Vagina (tissue), 2 donors: ENCODE measurements at regions not wholly inside any gene's neighbourhood (a gene's known extent, or its start where the extent isn't known, plus 50 kb on each side); places are given as distances from the start of the nearest gene placed in this dataset.

Source experiments
- DNase-seq, 2 donors: peaks; one replicate each; pipeline ENCODE4 v3.0.0-alpha.2; 2017; ENCODE audit errors: extremely low spot score in 2 of 2
- H3K27ac ChIP-seq: fragments of 200-600 bp; sonication (generic); one replicate; pipeline ENCODE4 v1.5.1; 2019
- H3K27me3 ChIP-seq: fragments of 200-600 bp; sonication (generic); one replicate; pipeline ENCODE4 v1.5.1; 2019
- H3K36me3 ChIP-seq, 2 donors: fragments of 200-600 bp; sonication (generic); one replicate each; pipeline ENCODE4 v1.5.1; 2017 to 2019
- H3K4me1 ChIP-seq: fragments of 200-600 bp; sonication (generic); one replicate; pipeline ENCODE4 v1.5.1; 2019
- H3K4me3 ChIP-seq, 2 donors: fragments of 200-600 bp; sonication (generic); 1 replicate in 1 of 2; 2 replicates in 1 of 2; pipeline ENCODE4 v1.5.1; 2016 to 2019
- H3K9me3 ChIP-seq: fragments of 200-600 bp; sonication (generic); one replicate; pipeline ENCODE4 v1.5.1; 2019
- CTCF ChIP-seq, 3 experiments: fragments of 450-650 bp in 2 of 3; fragments of 200-600 bp in 1 of 3; sonication (generic) in 1 of 3; IDR thresholded peaks; one replicate each; pipeline ENCODE4 v1.5.1; 2017 to 2019; ENCODE audit warnings: antibody characterized with exemption in 3 of 3, mild to moderate bottlenecking in 2 of 3, moderate library complexity in 2 of 3
- POLR2A ChIP-seq, 2 donors: fragments of 450-650 bp; IDR thresholded peaks; one replicate each; pipeline ENCODE4 v1.6.1; 2017; ENCODE audit warnings: antibody characterized with exemption in 2 of 2, mild to moderate bottlenecking in 2 of 2, moderate library complexity in 2 of 2
- POLR2AphosphoS5 ChIP-seq, 2 donors: sonication (generic); formaldehyde crosslinking; IDR thresholded peaks; one replicate each; pipeline ENCODE4 v1.9.0; 2017; ENCODE audit warnings: antibody characterized with exemption in 2 of 2, mild to moderate bottlenecking in 2 of 2, low read depth in 1 of 2; ENCODE audit not compliant: insufficient read depth in 1 of 2
- intact Hi-C: fragments of 100-400 bp; cut with DNase I; formaldehyde crosslinking; loops from one replicate; pipeline ENCODE4 v1.15.1; 2023

GRCh38 chr6:115783402-115784061, 277.2 kb downstream of the FRK start:
- Histone ChIP-seq H3K9me3 (no peaks in the 10 kb centered on the region), H3K36me3 (no peaks in the 10 kb centered on the region), H3K4me1 (no peaks in the 10 kb centered on the region), H3K4me3 (no peak overlapping the region), H3K27ac (no peak overlapping the region), H3K27me3 (no peaks in the 10 kb centered on the region)
- TF ChIP-seq CTCF (IDR thresholded peaks at IDR 0.05) (no peak), POLR2AphosphoS5 (IDR thresholded peaks at IDR 0.05; ENCODE audit: insufficient read depth in 1 of 2, low read depth in 1 of 2) (no peak), POLR2A (IDR thresholded peaks at IDR 0.05) (no peak)
- no peak for DNase-seq
- intact Hi-C loops, result no loop called here

GRCh38 chr6:115782612-115783011, 278.1 kb downstream of the FRK start:
- no peak overlapping the region for H3K27ac ChIP-seq
- H3K36me3 ChIP-seq, result no peaks in the 10 kb centered on the region
- no peak for DNase-seq
- intact Hi-C loops, result no loop called here
- H3K4me3 ChIP-seq, result no peak overlapping the region
- no peak for TF ChIP-seq POLR2AphosphoS5 (IDR thresholded peaks at IDR 0.05; ENCODE audit: insufficient read depth in 1 of 2, low read depth in 1 of 2)
- TF ChIP-seq CTCF (IDR thresholded peaks at IDR 0.05), result no peak
- TF ChIP-seq POLR2A (IDR thresholded peaks at IDR 0.05), result no peak
- no peaks in the 10 kb centered on the region for H3K27me3 ChIP-seq
- H3K9me3 ChIP-seq, result no peaks in the 10 kb centered on the region
- no peaks in the 10 kb centered on the region for H3K4me1 ChIP-seq

GRCh38 chr6:115773741-115774140, 286.9 kb downstream of the FRK start:
- Histone ChIP-seq H3K36me3 (no peaks in the 10 kb centered on the region), H3K27ac (no peak overlapping the region), H3K9me3 (no peaks in the 10 kb centered on the region), H3K4me1 (no peaks in the 10 kb centered on the region), H3K4me3 (no peak overlapping the region), H3K27me3 (no peaks in the 10 kb centered on the region)
- TF ChIP-seq CTCF (IDR thresholded peaks at IDR 0.05) (no peak), POLR2A (IDR thresholded peaks at IDR 0.05) (no peak), POLR2AphosphoS5 (IDR thresholded peaks at IDR 0.05; ENCODE audit: insufficient read depth in 1 of 2, low read depth in 1 of 2) (no peak)
- intact Hi-C loops, result no loop called here
- no peak for DNase-seq

GRCh38 chr6:115770851-115771250, 289.8 kb downstream of the FRK start:
- Histone ChIP-seq H3K27me3 (no peaks in the 10 kb centered on the region), H3K9me3 (no peaks in the 10 kb centered on the region), H3K4me1 (no peaks in the 10 kb centered on the region), H3K4me3 (no peak overlapping the region), H3K27ac (no peak overlapping the region), H3K36me3 (no peaks in the 10 kb centered on the region)
- intact Hi-C loops, result no loop called here
- TF ChIP-seq POLR2AphosphoS5 (IDR thresholded peaks at IDR 0.05; ENCODE audit: insufficient read depth in 1 of 2, low read depth in 1 of 2) (no peak), POLR2A (IDR thresholded peaks at IDR 0.05) (no peak), CTCF (IDR thresholded peaks at IDR 0.05) (no peak)
- DNase-seq, result no peak

- no peaks in the 10 kb centered on the region for H3K9me3 ChIP-seq
- intact Hi-C loops, result no loop called here
- H3K4me3 ChIP-seq, result no peak overlapping the region
- DNase-seq, result no peak
- no peak overlapping the region for H3K27ac ChIP-seq
- no peaks in the 10 kb centered on the region for H3K4me1 ChIP-seq
- TF ChIP-seq CTCF (IDR thresholded peaks at IDR 0.05), result no peak
- no peaks in the 10 kb centered on the region for H3K36me3 ChIP-seq
- H3K27me3 ChIP-seq, result no peaks in the 10 kb centered on the region
Measured at GRCh38 chr6:115768500-115768899, 292.2 kb downstream of the FRK start.
